Keratinocyte (primary cell): ENCODE measurements at regions not wholly inside any gene's neighbourhood (a gene's known extent, or its start where the extent isn't known, plus 50 kb on each side); places are given as distances from the start of the nearest gene placed in this dataset.

Source experiments
- DNase-seq: peaks from one replicate; pipeline ENCODE4 v3.0.0-alpha.2; 2011; ENCODE audit warnings: low read depth, missing footprints, low spot score
- FAIRE-seq: peaks from 2 replicates; lab custom pipeline; 2011; peaks lifted over from hg19 to GRCh38; lab: Jason Lieb, UNC
- H2AFZ ChIP-seq: 2 replicates; pipeline ENCODE4 v1.6.0; 2012; ENCODE audit warnings: low read length, control low read depth, inconsistent platforms; ENCODE audit not compliant: control insufficient read depth
- H3K27ac ChIP-seq: 2 replicates; pipeline ENCODE4 v1.5.1; 2011; ENCODE audit warnings: low read length; ENCODE audit not compliant: control insufficient read depth, insufficient read depth
- H3K27me3 ChIP-seq: 3 replicates; pipeline ENCODE4 v1.6.0; 2011; ENCODE audit warnings: low read length; ENCODE audit not compliant: control insufficient read depth, insufficient read depth; ENCODE audit errors: extremely low read depth
- H3K36me3 ChIP-seq, 2 experiments: 2 replicates in 1 of 2; 3 replicates in 1 of 2; pipeline ENCODE4 v1.5.1; 2011; ENCODE audit warnings: low read length in 2 of 2, mild to moderate bottlenecking in 1 of 2; ENCODE audit not compliant: control insufficient read depth in 2 of 2, insufficient read depth in 2 of 2; ENCODE audit errors: extremely low read depth in 1 of 2
- H3K4me1 ChIP-seq: 3 replicates; pipeline ENCODE4 v1.5.1; 2011; ENCODE audit warnings: low read length; ENCODE audit not compliant: control insufficient read depth, insufficient read depth; ENCODE audit errors: extremely low read depth
- H3K4me2 ChIP-seq: 3 replicates; pipeline ENCODE4 v1.6.0; 2011; ENCODE audit warnings: low read depth, low read length; ENCODE audit not compliant: control insufficient read depth, insufficient read depth; ENCODE audit errors: extremely low read depth
- H3K4me3 ChIP-seq, 3 experiments: fragments of 200-600 bp in 1 of 3; sonication (generic) in 1 of 3; 2 replicates in 2 of 3; 3 replicates in 1 of 3; pipeline ENCODE4 v1.5.1; 2011 to 2016; ENCODE audit warnings: low read length in 3 of 3, mild to moderate bottlenecking in 3 of 3, control low read depth in 2 of 3, inconsistent platforms in 1 of 3, low read depth in 1 of 3, mixed read lengths in 1 of 3, mixed run types in 1 of 3, moderate library complexity in 1 of 3; ENCODE audit not compliant: control insufficient read depth in 2 of 3, insufficient read depth in 2 of 3; ENCODE audit errors: extremely low read depth in 1 of 3
- H3K79me2 ChIP-seq: 2 replicates; pipeline ENCODE4 v1.6.0; 2012; ENCODE audit warnings: low read length; ENCODE audit not compliant: control insufficient read depth, insufficient read depth
- H3K9ac ChIP-seq: 3 replicates; pipeline ENCODE4 v1.6.0; 2011; ENCODE audit warnings: low read length; ENCODE audit not compliant: control insufficient read depth, insufficient read depth; ENCODE audit errors: extremely low read depth
- H3K9me1 ChIP-seq: 3 replicates; pipeline ENCODE4 v1.6.0; 2011; ENCODE audit warnings: low read length; ENCODE audit not compliant: control insufficient read depth, insufficient read depth; ENCODE audit errors: extremely low read depth
- H3K9me3 ChIP-seq: 2 replicates; pipeline ENCODE4 v1.5.1; 2012; ENCODE audit warnings: low read depth, low read length; ENCODE audit not compliant: control insufficient read depth
- H4K20me1 ChIP-seq: 3 replicates; pipeline ENCODE4 v1.6.0; 2011; ENCODE audit warnings: low read length; ENCODE audit not compliant: control insufficient read depth, insufficient read depth; ENCODE audit errors: extremely low read depth
- CTCF ChIP-seq, 3 experiments: IDR thresholded peaks in 1 of 3; conservative IDR thresholded peaks in 1 of 3; optimal IDR thresholded peaks in 1 of 3; 2 replicates in 2 of 3; 3 replicates in 1 of 3; pipeline versions ENCODE3 to v1.5.1; 2011; ENCODE audit warnings: low read length in 3 of 3, mild to moderate bottlenecking in 3 of 3, moderate library complexity in 2 of 3, control low read depth in 1 of 3, inconsistent platforms in 1 of 3; ENCODE audit not compliant: insufficient read depth in 2 of 3; ENCODE audit errors: extremely low read depth in 1 of 3
- EZH2 ChIP-seq: IDR thresholded peaks from one replicate; pipeline ENCODE4 v1.6.1; 2012; ENCODE audit warnings: inconsistent platforms, mild to moderate bottlenecking, low read length, moderate library complexity
- dilution Hi-C: fragments of 300-500 bp; cut with MboI; formaldehyde crosslinking; loops from one replicate; pipeline ENCODE4 v1.7.0; 2020; ENCODE audit warnings: low sequenced_read_pairs; ENCODE audit not compliant: extremely low pct_ligation_motif_present

- no peak overlapping the region for H2AFZ ChIP-seq
- FAIRE-seq (no peak), DNase-seq (no peak)
- no peak overlapping the region for H3K4me2 ChIP-seq
- H4K20me1 ChIP-seq: no peaks in the 10 kb centered on the region
- no peak overlapping the region for H3K9ac ChIP-seq
- no peak overlapping the region for H3K4me3 ChIP-seq
- no peak for TF ChIP-seq CTCF (optimal IDR thresholded peaks at IDR 0.05 in 1 of 3, IDR thresholded peaks at IDR 0.05 in 1 of 3, conservative IDR thresholded peaks at IDR 0.05 in 1 of 3; ENCODE audit: extremely low read depth in 1 of 3, insufficient read depth in 2 of 3, low read length in 3 of 3)
- TF ChIP-seq EZH2: no peak
- H3K36me3 ChIP-seq: no peaks in the 10 kb centered on the region
- H3K27ac ChIP-seq: no peak overlapping the region
- dilution Hi-C loops: no loop called here
- no peaks in the 10 kb centered on the region for H3K79me2 ChIP-seq
- no peaks in the 10 kb centered on the region for H3K4me1 ChIP-seq
- no peaks in the 10 kb centered on the region for H3K27me3 ChIP-seq
- H3K9me3 ChIP-seq: peaks cover 4% of the 10 kb centered on the region
- H3K9me1 ChIP-seq: no peaks in the 10 kb centered on the region
Observed at GRCh38 chr13:82206241-82206640, 1676.0 kb downstream of the SLITRK1 start.

- H3K27ac ChIP-seq: no peak overlapping the region
- H3K36me3 ChIP-seq: no peaks in the 10 kb centered on the region
- peaks cover 4% of the 10 kb centered on the region for H3K9me3 ChIP-seq
- dilution Hi-C loops: no loop called here
- H3K9me1 ChIP-seq: no peaks in the 10 kb centered on the region
- no peaks in the 10 kb centered on the region for H3K27me3 ChIP-seq
- H3K4me2 ChIP-seq: no peak overlapping the region
- no peak for TF ChIP-seq CTCF (optimal IDR thresholded peaks at IDR 0.05 in 1 of 3, IDR thresholded peaks at IDR 0.05 in 1 of 3, conservative IDR thresholded peaks at IDR 0.05 in 1 of 3; ENCODE audit: extremely low read depth in 1 of 3, insufficient read depth in 2 of 3, low read length in 3 of 3)
- no peak for TF ChIP-seq EZH2
- FAIRE-seq: no peak
- H3K9ac ChIP-seq: no peak overlapping the region
- no peaks in the 10 kb centered on the region for H4K20me1 ChIP-seq
- no peaks in the 10 kb centered on the region for H3K79me2 ChIP-seq
- H3K4me1 ChIP-seq: no peaks in the 10 kb centered on the region
- H2AFZ ChIP-seq: no peak overlapping the region
- H3K4me3 ChIP-seq: no peak overlapping the region
- DNase-seq: no peak
Observed at GRCh38 chr13:82202398-82202797, 1679.9 kb downstream of the SLITRK1 start.
